Right hindlimb (tissue), 1 donor: ENCODE measurements at regions not wholly inside any gene's neighbourhood (a gene's known extent, or its start where the extent isn't known, plus 50 kb on each side); places are given as distances from the start of the nearest gene placed in this dataset.

Experiments used
- DNase-seq: peaks from one replicate; pipeline ENCODE4 v3.0.0-alpha.2; 2018

GRCh38 chr10:130230036-130230435 is 93.8 kb downstream of the GLRX3 start:
- no peak for DNase-seq

GRCh38 chr10:130230611-130231010 is 94.4 kb downstream of the GLRX3 start:
- no peak for DNase-seq

DNA sequence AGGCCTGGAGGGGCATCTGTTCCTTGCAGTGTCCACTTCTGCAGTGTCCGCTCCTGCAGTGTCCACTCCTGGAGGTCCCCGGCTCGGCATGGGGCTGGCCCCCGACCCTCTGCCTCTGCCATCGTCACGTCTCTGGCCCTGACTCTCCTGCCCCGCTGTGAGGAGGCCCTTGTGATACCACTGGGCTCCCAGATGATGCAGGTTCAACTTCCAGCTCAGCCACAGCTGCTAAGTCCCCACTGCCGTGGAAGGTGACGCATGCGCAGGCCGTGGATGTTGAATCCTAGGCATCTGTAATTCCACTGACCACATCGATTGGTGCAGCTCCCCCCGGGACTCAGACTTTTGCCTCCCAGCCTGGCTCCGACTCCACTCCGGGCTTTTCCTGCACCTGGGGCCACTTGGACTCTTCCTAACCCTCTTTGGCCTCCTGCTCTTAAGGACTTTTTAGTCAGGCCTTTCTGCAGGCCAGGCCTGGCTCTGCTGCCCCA is 95.1 kb downstream of the GLRX3 start:
- no peak for DNase-seq

DNA sequence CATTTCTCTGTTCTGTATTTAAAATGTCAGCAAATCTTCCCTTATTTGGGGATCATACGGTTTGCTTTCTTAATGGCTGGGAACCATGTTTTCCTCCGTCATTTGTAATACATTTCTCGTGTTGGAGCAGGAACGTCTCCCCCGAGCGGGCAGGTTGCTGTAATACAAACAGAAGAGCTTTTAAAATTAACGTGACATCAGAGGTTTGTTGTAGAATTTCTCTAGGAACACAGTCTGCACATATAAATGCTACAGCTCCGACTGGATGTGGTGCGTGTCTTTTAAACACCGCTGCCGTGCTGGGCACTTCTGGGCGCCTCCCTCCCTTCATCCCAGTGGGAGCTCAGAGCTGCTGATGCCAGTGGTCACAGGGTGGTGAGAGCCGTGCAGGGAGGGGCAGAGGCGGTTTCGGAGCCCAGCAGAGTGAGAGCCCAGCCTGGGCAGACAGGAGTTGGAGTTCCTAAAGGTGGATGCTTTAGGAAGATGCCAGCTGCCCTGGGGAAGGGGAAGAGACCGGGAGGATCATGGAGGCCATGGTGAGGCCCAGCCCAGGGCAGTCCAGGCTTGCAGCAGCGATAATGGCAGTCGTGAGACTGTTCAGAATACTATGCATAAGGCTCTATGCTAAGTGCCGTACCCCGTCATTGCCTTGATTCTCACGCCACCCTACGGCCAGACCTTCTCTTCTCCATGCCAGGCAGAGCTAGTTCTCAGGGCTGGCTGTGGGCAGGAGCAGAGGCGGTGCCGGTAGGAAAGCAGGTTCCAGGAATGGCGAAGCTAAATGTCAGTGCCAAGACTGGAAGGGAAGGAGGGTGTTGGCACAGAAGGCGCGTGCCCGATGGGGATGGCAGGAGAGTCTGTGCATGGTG is 96.2 kb downstream of the GLRX3 start:
- DNase-seq = no peak

GRCh38 chr10:130233035-130233360 is 96.8 kb downstream of the GLRX3 start:
- no peak for DNase-seq

DNA sequence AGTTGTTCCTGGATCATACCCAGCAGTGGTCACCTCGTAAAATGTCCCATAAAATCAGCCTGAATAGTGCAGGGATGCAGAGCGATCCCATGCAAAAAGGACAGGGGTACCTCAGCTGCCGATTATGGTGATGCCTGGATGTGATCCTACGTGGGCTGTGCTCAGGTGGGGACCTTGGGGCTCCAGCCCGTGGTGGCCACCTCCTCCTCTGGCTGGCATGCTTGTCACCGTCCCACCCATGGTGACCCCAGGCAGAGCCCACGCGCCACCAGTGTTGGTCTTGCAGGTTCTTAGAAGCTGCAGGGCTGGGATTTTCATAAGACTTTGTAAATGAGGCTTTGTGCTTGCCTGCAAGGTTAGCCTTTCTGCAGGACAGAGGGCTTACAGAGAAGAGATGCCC is 97.2 kb downstream of the GLRX3 start:
- DNase-seq = no peak

GRCh38 chr10:130234171-130234965 is 98.2 kb downstream of the GLRX3 start:
- no peak for DNase-seq

DNA sequence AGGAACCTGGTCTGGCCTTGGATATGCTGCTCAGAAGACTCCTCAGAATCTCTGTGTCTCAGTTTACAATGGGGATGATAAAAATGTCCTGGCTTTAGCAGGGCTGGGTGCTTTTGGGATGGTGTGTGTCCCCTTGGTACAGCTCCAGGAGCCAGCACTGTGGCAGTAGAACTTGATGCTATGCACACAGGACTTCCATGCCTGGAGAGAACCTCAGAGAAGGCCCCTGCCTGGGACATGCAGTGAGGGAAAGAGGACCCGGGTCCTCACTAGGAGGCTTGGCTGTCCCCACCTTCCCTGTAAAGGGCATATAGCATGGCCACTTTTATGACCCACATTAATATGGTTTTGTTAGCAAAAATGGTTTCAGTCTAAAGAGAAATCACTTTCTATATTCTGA is 100.5 kb downstream of the GLRX3 start:
- DNase-seq = no peak

GRCh38 chr10:130240409-130240808 is 104.2 kb downstream of the GLRX3 start:
- DNase-seq = no peak

- DNase-seq = no peak
Observed at GRCh38 chr10:130242513-130242912, 106.3 kb downstream of the GLRX3 start.

GRCh38 chr10:130243015-130243414 is 106.8 kb downstream of the GLRX3 start:
- DNase-seq = no peak

DNA sequence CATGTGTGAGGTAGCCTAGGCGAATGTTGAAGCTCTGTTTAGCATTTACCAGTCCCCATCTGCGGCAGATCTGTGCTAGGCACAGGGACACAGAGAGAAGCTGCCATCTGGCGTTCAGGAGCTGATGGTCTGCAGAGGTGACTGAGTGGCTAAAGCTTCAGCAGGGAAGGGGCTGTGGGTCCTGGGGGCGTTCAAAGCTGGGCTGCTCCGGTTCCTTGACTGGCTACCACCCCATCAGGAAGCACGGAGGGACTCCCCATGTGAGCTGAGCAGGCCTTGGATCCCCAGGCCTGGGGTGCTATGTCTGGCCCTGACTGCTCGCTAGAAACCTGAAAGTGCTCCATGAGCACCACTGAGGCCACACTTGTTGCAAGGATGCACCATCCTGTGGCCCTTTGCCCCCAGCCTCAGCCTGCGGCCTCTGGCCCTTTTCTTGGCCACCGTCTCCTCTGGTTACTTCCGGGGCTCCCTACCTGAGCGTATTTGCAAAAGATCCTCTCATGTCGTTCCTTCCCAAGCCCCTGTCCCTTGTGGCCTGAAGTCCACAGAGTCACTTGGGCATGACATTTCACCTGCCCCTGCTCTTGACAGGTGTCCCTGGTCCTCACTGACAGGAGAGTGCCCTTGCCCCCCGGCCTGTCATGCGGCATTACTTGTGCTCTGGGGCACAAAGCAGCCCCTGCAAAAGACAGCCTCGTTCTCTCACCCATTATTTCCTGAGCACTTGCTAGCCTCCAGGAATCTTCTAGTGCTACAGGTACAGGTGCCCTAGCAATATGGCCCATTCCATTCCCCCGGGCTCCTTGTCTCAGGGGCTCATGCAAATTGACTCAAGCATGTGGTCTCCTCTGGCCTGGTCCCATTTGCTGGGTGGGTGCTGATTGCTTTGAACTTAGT is 108.1 kb downstream of the GLRX3 start:
- DNase-seq = no peak

DNA sequence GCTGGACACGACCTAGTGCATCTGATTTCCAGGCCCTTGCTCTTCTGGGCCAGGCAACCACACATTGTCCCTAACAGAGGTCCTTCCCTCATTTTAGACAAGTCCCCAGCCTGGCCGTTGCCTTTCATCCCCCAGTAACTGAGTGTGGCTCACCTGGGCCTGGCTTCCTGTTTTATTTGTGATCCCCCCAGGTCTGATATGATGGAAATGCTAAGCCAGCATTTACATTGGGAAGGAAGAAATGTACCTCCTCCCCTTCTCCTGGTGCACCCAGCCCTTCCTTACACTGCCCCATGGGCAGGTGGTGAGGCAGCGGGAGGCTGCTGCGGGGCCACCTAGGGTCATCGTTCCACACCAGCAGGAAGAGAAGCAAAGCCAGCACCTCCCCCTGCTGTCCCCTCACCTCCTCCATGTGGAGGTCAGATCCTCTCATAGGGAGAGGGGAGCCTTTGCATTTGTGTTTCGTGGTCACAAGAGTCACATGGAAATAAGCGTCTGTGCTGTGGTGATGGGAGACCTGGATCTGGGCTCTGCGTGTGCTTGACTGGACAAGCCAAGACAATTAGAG is 108.8 kb downstream of the GLRX3 start:
- no peak for DNase-seq

DNA sequence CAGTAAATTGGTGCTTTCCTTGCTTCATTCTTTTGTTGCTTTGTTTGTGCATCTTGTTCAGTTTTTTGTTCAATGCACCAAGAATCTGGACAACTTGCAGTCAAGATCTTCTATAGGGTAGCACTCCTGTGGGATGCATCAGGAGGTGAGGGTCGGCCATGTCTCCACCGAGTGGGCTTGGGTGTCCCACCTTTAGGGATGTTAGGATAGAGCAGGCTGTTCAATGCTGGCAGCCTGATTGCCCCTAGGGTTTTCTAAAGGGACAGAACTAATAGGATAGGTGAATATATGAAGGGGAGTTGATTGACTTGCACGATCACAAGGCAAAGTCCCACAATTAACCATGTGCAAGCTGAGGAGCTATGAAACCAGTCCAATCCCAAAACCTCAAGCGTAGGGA is 109.9 kb downstream of the GLRX3 start:
- no peak for DNase-seq

GRCh38 chr10:130250127-130250526 is 113.9 kb downstream of the GLRX3 start:
- no peak for DNase-seq

DNA sequence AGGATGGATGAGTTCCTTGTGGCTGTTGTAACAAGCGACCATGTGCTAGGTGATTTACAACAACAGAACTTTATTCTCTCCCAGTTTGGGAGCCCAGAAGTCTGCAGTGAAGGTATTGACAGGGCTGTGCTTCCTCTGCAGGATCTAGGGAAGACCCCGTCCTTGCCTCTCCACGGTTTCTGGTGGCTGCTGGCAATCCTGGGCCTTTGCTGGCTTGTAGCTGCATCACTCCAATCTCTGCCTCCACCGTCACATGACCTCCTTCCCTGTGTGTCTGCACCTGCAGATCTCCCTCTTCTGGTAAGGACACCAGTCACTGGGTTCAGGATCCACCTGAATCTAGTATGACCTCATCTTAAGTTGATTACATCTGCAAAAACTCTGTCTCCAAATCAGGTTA is 115.6 kb downstream of the GLRX3 start:
- no peak for DNase-seq

DNA sequence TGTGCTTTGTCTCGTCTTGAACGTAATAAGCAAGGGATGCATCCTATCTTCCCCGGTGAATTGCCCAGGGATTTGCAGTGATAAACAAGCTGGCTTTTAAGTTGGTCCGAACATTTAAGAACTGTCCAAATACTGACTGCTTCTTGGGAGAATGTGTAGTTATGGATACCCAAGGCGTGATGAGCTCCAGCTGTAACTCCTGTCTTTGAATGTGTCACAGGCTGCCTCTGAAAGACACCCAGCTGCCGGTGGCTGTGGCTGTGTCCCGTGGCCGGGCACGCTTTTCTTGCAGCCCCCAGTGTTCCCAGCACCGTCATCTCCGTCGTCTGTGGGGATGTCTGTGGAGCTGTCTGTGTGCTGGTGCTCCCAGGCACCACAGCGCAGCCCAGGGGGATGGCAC is 118.1 kb downstream of the GLRX3 start:
- DNase-seq = no peak

GRCh38 chr10:130254662-130255061 is 118.5 kb downstream of the GLRX3 start:
- no peak for DNase-seq

- no peak for DNase-seq
Observed at GRCh38 chr10:130255777-130256176, 119.6 kb downstream of the GLRX3 start.

DNA sequence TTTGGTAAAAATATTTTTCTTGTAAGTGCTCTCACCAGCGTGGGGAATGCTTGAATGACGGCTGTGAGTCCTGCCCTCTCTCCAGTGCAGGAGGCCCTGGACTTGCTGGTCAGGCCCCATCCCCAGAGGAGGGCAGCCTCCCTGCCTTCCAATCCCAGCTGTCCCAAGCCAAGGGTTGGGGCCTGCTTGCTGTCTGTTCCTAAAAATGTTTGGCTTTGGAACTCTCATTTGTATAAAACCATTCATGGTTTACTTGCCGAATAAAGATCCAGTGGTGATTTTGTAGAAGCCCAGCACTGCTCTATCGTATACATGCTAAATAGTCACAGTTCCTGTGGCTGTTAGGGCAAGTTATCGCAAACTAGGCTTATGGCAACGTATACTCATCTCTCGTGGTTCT is 121.7 kb downstream of the GLRX3 start:
- DNase-seq = no peak

DNA sequence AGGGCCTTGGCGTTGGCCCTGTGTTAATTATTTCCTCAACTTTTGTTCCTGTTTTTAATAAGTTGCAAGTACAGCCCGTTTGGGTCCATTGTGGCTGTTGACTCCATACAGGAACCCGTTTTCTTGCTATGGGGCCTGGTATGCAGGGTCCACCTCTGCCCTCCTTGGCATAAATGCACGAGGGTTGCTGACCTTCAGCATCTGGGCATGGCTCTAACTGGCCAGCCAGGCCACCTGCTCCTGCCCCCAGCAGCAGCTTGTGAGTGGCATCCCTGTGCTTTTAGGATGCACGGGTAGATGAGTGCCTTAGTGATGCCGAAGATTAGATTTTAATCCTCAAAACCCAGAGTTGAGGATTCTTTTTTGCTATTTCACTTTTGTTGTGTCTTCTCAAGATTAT is 123.2 kb downstream of the GLRX3 start:
- DNase-seq = no peak

GRCh38 chr10:130261306-130261705 is 125.1 kb downstream of the GLRX3 start:
- no peak for DNase-seq

DNA sequence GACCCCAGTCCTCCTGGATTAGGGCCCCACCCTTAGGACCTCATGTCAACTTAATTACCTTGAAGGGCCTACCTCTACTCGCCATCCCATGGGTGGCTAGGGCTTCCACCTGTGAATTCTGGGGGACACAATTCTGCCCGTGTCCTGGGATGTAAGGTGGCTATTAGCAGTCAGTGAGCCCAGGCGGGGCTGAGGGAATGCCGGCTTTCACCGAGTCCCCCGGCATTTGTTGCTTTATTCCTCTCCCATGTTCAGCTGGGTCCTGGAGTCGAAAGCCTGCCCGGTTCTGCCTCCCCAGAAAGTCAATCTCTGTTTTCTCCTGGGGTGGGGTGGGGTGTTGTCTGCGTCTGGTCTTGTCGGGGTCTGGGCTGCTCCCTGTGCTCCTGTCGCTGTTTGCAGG is 125.6 kb downstream of the GLRX3 start:
- no peak for DNase-seq
